Islet of Langerhans (tissue), 1 donor: ENCODE measurements at regions not wholly inside any gene's neighbourhood (a gene's known extent, or its start where the extent isn't known, plus 50 kb on each side); places are given as distances from the start of the nearest gene placed in this dataset.
"Not testable (repeated sequence)": the region's sequence is repeated elsewhere in the genome, so short reads cannot be mapped to it uniquely, and the experiment has no call there.

Experiments used
- FAIRE-seq: peaks from one replicate; lab custom pipeline; 2011; peaks lifted over from hg19 to GRCh38; lab: Jason Lieb, UNC

DNA sequence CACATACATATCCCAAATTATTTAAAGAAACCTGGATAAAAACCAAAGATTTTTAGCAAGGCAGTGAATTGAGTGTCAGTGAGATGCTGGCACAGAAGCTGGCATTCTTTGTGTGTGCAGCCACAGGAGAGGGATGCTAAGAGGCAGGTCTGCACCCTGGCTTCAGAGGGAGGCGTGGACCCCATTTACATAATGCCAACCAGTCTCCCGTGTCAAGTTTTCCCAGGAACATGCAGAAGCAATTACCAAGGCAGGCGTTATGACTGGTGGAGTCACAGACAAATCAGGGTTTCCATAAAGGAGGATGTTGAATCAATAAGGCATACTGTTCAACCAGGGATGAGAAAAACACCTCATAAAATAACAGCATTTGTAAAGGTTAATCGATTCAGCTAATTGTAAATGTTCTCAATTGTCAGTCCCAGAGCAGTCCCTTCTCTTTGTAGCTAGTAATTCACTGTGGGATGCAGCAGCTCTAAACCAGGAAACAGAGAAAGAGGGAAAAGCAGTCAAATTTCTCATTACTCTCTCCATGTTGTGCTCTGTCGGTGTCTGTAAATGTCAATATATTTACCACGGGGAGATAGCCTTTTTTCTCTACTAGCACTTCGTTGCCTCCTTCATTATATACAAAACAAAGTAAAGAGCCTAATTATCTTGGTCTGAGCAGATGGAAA, 452.4 kb upstream of the GRAMD2B start:
- no peak for FAIRE-seq

DNA sequence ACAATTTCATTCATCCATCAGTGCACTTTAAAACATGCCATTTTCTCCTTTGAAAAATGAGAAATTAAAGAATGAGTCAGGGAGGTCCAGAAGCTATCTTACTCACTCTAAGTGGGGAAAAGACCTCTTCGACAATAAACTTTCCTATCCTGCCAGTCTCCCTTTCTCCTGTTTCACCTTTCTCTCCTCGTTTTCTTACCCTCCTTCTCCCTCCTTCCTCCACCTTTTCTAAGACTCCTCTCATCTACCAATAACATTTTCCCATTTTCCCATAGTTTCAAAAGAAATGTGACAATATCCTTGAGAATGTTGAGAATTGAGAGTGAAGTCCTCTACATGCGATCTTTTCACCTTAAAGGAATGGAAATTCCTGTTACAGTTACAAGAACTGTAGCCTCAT, 450.5 kb upstream of the GRAMD2B start:
- no peak for FAIRE-seq

DNA sequence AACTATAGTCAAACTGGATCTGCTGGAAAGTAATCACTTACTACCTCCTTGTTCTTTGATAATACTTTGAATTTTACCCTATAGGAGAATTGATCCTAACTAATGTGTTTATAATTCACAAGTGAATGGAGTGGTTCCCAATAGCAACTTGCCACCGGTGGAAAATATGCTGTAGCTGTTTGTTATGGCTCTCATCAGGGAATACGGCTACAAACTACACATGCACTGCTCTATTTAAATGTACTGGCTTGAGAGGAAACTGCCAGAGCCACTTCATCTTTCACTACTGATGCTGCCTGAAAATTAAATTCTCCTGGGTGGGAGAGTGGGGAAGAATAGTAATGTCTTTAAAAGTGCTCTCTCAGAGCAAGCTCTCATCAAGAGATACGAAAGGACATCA, 448.5 kb upstream of the GRAMD2B start:
- no peak for FAIRE-seq

DNA sequence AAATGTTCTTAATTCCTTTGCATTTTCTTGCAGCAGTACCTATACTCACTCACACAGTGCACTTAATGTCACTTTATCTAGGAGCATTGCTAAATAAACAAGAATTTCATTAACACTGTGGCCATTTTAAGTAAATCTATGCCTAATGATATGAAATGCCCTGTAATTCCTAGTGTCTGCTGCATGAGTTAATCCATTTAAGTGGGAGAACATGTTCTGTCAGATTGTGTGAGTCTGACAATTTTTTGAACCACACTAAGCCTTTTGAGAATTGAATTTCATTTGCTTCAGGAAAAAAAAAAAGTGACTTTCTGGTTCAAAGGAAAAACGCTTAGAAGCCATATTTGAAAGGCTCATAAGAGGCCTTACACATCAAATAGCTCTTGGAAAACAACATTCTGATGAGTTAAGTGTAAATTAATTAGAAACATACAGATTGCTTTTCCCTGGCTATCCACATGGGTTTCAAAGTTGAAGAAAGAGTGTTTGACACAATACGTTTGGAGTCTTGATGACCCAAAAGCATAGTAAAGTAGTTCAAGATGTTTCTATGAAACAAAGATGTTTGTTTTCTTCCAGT, 446.7 kb upstream of the GRAMD2B start:
- peak; percentile 38 for FAIRE-seq

DNA sequence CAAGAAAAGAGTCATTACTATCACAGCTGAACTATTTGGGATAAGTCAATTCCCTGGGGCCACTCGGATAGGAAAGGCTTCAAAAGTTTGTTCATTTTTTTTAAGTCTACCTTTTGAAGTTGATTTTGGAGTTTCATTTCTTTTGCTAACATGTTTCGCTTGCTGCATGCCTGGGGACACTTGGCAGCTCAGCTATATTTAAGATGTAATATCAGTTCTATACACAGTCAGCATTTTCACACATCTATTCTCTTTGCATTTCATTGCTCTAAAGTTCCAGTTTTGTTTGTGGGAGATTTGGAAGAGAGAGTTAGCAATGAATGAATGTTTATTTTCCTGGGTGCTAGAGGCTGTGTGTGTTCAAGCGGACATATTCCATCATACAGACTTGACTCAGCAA, 445.2 kb upstream of the GRAMD2B start:
- peak; percentile 70 for FAIRE-seq

DNA sequence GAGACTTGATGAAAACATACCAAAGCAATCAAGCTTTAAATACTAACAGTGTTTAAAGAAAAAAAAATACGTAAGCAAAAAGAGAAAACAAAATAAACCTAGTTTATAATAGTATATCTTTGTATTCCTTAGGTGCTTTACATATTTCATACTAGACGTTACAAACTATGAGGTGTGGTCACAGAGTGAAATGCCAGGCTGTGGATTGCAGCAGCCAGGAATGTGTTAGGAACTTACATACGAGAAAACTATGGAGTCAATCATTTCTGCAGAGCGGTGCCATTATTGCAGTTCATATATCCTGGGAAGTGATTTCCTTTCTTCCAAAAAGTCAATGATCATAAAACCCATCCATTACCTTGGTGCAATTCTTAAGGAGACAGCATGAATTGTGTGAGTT, 443.6 kb upstream of the GRAMD2B start:
- no peak for FAIRE-seq

DNA sequence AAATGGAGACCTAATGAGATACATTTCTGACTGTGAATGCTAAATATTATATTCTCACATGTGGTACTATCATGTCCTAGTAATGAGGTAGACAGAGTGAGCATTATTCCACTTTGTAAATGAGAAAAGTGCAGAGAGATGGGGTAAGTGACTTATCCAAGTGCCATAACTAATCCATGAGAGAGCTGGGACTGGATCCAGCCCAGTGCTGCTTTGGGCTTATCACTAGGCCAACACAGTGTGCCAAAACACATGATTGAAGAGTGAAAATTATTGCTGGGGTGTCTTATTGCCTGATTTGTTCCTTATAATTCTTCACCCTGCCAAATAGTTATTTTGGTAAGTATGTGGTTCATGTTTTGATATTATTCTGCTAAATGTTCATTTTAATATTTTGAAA, 442.2 kb upstream of the GRAMD2B start:
- no peak for FAIRE-seq

DNA sequence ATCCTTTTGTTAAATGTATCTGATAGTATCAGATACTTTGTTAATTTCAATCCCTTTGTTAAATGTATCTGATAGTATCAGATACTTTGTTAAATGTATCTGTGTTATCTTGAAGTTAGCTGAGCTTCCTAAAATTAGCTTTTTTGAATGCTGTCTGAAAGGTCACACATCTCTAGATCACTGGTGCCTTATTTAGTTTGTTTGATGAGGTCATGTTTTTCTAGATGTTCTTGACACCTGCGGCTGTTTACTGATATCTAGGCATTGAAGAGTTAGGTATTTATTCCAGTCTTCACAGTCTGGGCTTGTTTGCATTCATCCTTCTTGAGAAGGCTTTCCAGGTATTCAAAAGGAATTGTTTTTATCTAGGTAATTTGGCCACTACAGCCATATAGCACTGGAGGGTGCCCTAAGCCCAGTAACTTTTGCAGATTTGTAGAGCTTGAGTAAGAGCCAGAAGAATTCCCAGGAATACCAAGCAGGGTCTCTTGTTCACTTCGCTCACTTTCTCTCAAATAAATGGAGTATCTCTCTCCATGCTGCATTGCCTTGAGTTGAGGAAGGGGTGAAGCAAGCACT, 435.4 kb upstream of the GRAMD2B start:
- FAIRE-seq, result peak; percentile 45

DNA sequence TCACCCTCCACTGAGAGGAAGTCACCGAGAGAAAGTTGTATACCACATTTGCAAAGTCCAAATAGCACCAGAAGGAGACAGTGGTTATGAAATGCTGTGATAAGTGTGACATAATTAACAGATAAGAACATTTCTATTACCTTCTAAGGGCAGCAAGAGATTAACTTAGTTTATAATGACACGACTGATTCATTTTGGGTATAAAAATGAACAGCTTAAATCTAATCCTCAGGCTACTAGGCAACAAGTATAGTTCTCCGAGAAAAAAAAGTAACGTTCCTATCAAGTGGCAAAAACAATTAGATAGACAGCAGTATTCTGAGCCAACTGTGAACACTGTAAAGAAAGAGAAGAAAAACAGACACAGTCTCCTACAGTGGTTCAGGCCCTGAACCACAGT, 431.2 kb upstream of the GRAMD2B start:
- no peak for FAIRE-seq

DNA sequence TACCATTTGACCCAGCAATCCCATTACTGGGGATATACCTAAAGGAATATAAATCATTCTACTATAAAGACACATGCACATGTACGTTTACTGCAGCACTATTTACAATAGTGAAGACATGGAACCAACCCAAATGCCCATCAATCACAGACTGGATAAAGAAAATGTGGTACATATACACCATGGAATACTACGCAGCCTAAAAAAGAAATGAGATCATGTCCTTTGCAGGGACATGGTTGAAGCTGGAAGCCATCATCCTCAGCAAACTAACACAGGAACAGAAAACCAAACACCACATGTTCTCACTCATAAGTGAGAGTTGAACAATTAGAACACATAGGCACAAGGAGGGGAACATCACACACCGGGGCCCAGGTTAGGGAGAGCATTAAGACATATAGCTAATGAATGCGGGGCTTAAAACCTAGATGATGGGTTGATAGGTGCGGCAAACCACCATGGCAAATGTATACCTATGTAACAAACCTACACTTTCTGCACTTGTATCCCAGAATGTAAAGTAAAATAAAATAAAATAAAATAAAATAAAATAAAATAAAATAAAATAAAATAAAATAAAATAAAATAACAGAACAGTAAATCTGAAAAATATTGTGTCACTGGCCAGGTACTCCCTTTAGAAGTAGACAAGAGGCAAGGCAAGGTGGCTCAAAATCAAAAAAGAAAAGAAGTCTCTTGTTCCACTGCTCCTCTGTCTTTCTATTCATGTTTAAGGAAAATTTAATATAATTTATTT, 423.8 kb upstream of the GRAMD2B start:
- FAIRE-seq, result not testable (repeated sequence)

DNA sequence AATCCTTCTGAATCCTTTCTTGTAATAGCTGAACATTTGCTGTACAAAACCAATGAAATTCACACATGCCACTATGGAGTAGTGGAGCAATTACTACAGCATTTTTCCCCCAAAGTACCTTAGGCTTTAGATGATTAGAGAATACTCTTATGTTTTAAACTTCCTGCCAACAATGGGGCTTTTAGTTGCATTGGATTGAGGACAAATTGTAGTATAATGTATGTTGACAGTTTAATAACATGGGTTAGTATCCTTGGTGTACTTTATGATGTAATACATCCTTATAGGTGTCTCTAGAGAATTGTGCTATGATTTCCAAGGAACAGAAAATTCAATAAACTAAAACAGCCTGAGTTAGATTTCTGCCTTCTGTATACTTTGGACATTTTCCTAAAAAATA, 422.7 kb upstream of the GRAMD2B start:
- FAIRE-seq, result peak; percentile 61

DNA sequence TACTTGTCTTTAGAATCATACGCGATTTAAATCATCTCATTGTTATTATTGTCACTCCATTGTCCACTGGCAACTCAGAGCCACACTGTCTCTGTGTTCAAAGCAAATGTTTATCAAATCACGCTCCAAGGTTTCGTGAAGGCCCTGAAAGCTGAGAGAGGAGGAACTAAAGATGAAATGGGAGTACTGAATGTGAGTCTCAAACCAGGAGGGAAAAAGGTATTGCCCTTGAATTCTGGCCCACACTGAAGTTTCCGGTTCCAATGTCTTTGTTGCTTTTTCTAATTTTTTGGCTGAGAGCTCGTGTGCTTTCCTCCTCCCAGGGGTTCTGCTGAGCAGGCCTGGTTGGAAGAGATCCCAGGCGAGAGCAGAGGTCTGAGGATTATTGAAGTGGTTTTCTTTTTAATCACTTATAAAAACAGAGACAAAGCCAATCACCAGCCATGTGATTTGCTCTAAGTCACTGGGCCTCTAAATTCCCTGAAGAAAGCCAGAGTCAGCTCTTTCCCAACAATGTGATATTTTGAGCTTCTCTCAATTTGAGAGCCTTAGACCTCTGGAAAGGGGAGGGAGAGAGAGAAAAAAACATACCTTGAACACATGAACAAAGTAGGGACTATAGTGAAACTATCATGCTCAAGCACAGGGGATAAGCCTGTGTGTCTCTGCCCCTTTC, 420.8 kb upstream of the GRAMD2B start:
- FAIRE-seq, result no peak

DNA sequence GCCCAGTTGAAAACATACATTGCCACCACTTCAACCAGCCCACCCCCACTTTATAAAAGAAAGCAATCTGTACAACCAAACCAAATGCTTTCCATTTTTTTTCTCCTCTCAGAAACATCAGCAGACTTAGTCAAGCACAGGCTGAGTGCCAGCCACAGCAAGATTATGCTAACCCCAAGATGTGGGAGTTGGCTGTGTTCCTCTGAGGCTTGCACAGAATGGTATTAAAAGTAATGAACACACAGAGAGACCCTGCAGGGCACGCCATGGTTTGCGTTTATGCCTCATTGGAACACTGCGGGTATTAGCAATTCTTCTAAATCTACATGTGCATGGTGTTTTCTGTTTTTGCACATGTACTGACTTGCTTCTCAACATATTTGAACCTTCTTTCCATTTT, 419.9 kb upstream of the GRAMD2B start:
- FAIRE-seq, result no peak

DNA sequence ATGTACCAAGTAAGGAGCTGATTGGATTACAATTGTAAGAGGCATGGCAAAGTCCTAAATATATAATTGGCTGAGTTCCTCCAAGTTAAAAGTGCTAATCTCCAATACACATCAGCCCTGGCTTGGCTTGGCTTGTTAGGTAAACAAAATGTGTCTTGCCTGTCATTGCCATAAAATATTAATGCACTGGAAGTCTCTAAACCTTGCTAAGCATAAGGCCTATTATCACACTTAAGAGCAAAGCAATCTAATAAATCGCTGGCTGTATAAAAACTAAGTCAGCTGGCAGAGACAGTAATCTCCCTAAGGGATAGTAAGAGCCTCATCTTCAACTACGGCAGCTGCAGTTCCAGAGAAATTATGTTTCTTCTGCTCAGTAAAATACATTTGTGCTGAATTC, 418.6 kb upstream of the GRAMD2B start:
- peak; percentile 62 for FAIRE-seq

DNA sequence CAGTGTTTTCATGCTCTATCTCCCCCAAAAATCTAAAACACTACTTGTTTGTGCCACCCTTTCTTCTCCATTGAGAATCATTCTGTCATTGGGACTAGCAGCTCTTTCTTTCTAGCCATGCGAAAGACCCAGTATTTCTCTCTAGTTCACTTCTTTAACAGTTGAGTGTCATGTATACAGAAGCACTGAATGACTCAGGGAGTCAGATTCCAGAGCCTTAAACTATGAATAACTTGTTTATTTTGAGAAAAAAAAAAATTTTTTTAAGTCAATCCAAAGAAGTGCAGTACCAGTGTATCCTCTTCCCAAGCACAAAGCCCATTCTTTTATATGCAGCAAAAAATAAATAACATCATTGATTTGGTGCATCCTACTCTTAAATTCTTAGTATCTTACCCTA, 415.4 kb upstream of the GRAMD2B start:
- no peak for FAIRE-seq

DNA sequence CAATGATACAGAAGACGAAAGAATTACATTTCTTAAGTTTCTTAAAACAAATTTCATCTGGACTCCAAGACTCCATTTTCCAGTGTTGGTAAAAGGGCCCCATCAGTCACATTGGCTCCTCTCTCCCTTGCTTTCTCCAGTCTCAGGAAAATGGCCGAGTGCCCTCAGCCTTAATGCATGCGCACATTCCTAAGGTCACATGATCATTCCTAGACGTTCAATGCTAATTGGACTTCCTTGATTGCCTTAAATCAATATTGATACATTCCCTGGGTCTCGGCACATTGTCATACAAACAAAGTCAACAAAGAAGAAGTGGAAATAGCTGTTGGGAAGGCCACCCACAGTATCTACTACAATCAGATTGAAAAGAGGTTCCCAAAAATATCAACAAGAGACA, 413.6 kb upstream of the GRAMD2B start:
- no peak for FAIRE-seq

DNA sequence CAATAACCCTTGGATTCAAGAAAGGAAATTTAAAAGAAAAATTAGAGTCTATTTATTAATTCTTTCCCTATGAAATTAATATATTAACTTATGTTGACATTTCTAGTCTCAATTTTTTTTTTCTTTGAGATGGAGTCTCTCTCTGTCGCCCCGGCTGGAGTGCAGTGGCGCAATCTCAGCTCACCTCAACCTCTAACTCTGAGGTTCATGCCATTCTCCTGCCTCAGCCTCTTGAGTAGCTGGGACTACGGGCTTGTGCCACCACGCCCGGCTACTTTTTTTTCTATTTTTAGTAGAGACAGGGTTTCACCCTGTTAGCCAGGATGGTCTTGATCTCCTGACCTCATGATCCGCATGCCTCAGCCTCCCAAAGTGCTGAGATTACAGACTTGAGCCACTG, 411.7 kb upstream of the GRAMD2B start:
- FAIRE-seq, result not testable (repeated sequence)

DNA sequence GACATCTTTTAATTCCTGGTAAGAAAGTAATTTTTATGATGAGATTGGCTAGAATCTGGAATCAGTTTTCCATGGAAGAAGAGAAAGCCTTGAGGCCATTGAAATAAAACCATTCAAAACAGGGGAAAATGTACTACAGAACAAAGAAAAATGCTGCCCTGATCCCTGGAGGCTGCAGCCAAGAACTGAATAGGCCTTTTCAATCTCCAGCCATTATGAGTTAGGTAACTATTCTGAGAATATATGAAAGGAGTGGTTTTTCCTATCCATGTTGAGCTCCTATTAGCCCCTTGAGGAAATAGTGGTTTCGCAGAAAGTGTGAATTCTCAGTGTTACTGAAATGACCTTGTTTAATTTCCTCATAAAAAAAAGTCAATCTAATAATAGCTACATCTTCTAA, 408.5 kb upstream of the GRAMD2B start:
- no peak for FAIRE-seq

DNA sequence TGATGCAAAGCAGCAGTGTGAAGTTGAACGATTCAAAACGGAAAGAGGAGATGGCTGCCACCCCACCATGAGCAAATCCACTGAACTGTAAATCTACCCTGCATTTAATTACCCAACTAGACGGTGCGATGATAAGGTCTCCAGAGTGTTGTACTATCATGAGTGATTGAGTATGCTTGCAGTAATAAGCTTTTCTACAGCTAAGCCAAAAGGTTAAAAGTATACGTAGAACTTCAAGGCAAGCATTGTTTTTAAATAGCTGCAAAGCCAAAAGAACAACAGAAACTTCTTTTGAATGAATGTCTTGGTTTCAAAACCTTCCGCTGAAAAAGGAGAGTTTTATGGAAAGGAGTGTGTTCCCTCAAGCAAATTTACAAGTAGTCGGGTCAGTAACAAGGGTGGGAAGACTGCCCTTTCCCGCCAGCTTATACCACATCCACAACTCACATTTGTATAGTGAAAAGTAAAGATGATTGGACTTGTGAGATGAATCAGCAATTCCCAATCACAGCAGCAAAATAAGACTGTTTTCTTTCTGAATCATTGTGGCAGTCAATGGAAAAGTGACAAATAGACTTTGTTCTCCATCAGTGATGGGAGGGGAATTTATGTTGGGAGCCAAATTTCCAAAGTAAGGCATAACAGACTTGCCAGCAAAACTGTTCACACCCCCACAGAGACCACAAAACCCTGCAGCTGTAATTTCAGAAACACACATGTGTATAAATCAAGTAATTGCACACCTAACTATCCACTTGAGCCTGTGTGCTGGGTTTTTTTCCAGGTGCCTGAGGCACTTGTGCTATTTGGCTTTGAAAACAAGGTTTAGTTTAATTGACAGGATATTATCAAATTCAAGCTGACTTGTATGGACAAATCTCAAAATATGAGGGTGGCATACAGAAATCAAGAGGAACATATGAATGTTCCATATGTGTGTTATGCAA, 407.7 kb upstream of the GRAMD2B start:
- FAIRE-seq, result peak; percentile 43

DNA sequence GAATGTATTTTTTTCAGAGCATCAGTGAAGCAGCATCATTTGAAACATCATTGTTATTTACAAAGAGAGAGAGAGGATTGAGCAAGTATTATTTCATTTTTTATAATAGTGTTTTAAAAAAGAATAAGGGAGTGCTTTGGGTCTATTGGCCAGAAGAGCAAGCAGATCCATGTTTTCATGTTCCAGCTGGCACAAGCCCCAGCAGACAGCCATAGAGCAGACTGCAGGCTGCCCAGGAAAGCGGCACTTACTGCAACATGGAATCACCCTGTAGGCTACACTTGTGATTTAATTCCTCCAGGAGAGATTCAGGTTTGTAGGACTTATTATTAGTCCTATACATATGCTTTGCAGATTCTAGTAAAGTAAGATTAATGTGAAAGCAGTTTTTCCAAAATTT, 407.0 kb upstream of the GRAMD2B start:
- no peak for FAIRE-seq

DNA sequence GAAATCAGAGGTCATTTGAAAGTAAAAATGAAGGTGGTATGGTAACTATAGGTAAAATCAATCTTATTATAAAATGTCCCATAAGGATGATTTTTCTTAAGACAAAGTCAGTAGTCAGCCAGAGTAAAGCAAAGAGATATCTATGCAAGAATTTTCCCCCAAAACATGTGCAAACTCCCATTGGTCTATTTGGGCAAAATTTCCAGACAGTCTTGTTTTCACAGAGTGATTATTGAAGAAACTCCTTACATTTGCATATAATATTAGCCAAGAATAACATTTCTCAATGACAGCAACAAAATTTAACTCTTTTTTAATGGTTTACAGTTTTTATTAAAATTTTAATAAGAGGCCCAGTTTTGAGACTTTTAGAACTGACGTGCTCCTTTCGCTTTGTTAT, 406.1 kb upstream of the GRAMD2B start:
- FAIRE-seq, result no peak

DNA sequence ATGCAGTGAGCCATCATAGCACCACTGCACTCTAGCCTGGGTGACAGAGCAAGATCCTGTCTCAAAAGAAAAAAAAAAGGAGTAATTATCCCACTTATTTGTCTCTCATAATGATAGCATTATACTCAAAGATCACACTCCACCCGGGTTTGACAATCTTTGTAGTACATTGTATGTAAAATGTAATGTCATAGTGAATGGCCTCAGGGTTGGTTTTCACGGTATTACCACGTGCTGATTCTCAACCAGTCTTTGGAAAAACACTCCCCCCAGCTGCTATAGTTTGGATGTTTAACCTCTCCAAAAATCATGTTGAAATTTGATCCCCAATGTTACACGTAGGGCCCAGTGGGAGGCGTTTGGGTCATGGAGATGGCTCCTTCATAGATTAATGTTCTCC, 402.4 kb upstream of the GRAMD2B start:
- no peak for FAIRE-seq
